ENCODE measurements at regions not wholly inside any gene's neighbourhood (a gene's known extent, or its start where the extent isn't known, plus 50 kb on each side); places are given as distances from the start of the nearest gene placed in this dataset.
"Not testable (repeated sequence)": the region's sequence is repeated elsewhere in the genome, so short reads cannot be mapped to it uniquely, and the experiment has no call there.

- H3K36me3 ChIP-seq (ENCODE audit: control insufficient read depth, insufficient read depth, low read length), result no peaks in the 10 kb centered on the region
- WGBS (ENCODE audit: insufficient coverage, insufficient read length), result no CpG with 5 or more reads among the region's 1 CpG
- no peak for DNase-seq (ENCODE audit: low read depth, low spot score)
- no peak overlapping the region for H3K27ac ChIP-seq (ENCODE audit: low read length)
- H3K4me1 ChIP-seq (ENCODE audit: control insufficient read depth, insufficient read depth, low read length), result peaks cover 2% of the 10 kb centered on the region
- H3K9me3 ChIP-seq (ENCODE audit: control insufficient read depth, insufficient read depth, low read length), result no peaks in the 10 kb centered on the region
- no peaks in the 10 kb centered on the region; the same call in 1 of the 2 replicates for H3K27me3 ChIP-seq (ENCODE audit: control insufficient read depth, insufficient read depth, low read length)
- no peak overlapping the region for H3K4me3 ChIP-seq (ENCODE audit: low read length)
Measured at GRCh38 chr3:182138393-182138792, 426.7 kb downstream of the SOX2 start.

GRCh38 chr3:182139627-182140357, 428.1 kb downstream of the SOX2 start:
- Histone ChIP-seq H3K27me3 (ENCODE audit: control insufficient read depth, insufficient read depth, low read length) (no peaks in the 10 kb centered on the region; the same call in 1 of the 2 replicates), H3K9me3 (ENCODE audit: control insufficient read depth, insufficient read depth, low read length) (no peaks in the 10 kb centered on the region), H3K4me1 (ENCODE audit: control insufficient read depth, insufficient read depth, low read length) (peaks cover 2% of the 10 kb centered on the region), H3K36me3 (ENCODE audit: control insufficient read depth, insufficient read depth, low read length) (no peaks in the 10 kb centered on the region), H3K4me3 (ENCODE audit: low read length) (no peak overlapping the region), H3K27ac (ENCODE audit: low read length) (no peak overlapping the region)
- peak; percentile 63 for DNase-seq (ENCODE audit: low read depth, low spot score)
- no CpG with 5 or more reads among the region's 7 CpGs for WGBS (ENCODE audit: insufficient coverage, insufficient read length)

GRCh38 chr3:182142928-182143327, 431.2 kb downstream of the SOX2 start:
- Histone ChIP-seq H3K27ac (ENCODE audit: low read length) (no peak overlapping the region), H3K4me3 (ENCODE audit: low read length) (no peak overlapping the region)
- DNase-seq (ENCODE audit: low read depth, low spot score), result peak; percentile 37

DNA sequence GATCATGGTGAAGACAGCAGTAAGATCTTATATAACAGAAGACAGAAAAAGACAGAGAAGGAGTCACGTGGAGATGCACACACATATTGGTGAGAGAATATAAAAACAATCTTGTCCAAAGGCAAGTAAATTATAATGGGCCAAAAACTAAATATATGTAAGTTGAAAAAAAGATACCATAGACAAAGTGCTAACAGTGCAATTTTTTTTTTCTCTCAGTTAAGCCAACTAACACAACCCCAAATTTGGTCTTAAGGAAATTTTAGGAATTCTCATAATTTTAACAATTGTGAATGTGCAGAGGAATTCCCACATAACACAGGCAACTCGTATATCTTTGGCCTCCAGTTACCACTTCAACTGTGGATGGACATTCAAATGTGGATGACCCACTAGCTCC, 432.2 kb downstream of the SOX2 start:
- no peak for DNase-seq (ENCODE audit: low read depth, low spot score)
- no CpG with 5 or more reads among the region's 2 CpGs for WGBS (ENCODE audit: insufficient coverage, insufficient read length)
- no peaks in the 10 kb centered on the region; the same call in 1 of the 2 replicates for H3K27me3 ChIP-seq (ENCODE audit: control insufficient read depth, insufficient read depth, low read length)
- no peaks in the 10 kb centered on the region for H3K36me3 ChIP-seq (ENCODE audit: control insufficient read depth, insufficient read depth, low read length)
- no peak overlapping the region for H3K4me3 ChIP-seq (ENCODE audit: low read length)
- H3K27ac ChIP-seq (ENCODE audit: low read length), result no peak overlapping the region
- peaks cover 2% of the 10 kb centered on the region for H3K4me1 ChIP-seq (ENCODE audit: control insufficient read depth, insufficient read depth, low read length)
- no peaks in the 10 kb centered on the region for H3K9me3 ChIP-seq (ENCODE audit: control insufficient read depth, insufficient read depth, low read length)

More at GRCh38 chr3:182142928-182143327, 431.2 kb downstream of the SOX2 start:
- no peaks in the 10 kb centered on the region for H3K36me3 ChIP-seq (ENCODE audit: control insufficient read depth, insufficient read depth, low read length)
- WGBS (ENCODE audit: insufficient coverage, insufficient read length), result no CpG with 5 or more reads among the region's 2 CpGs
- H3K4me1 ChIP-seq (ENCODE audit: control insufficient read depth, insufficient read depth, low read length), result peaks cover 2% of the 10 kb centered on the region
- H3K9me3 ChIP-seq (ENCODE audit: control insufficient read depth, insufficient read depth, low read length), result no peaks in the 10 kb centered on the region
- H3K27me3 ChIP-seq (ENCODE audit: control insufficient read depth, insufficient read depth, low read length), result no peaks in the 10 kb centered on the region; the same call in 1 of the 2 replicates

DNA sequence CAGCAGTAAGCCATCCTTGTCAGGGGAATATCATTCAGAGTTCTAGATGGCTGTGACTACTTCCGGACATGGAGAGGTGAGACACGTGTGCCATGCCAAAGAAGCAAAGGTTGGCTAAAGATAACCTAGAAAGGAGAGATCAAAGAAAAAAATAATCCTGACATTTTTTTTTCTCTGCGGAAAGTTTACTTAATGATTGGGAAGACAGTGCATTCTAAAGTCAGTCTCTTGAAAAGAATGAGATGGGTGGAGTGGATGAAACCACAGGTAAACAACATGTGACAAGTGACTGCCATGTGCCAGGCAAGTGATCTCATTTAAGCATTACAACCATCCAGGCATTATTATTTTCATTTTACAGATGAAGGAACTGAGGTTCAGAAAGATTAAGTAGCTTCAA, 436.6 kb downstream of the SOX2 start:
- no peak for DNase-seq (ENCODE audit: low read depth, low spot score)
- WGBS (ENCODE audit: insufficient coverage, insufficient read length), result no CpG with 5 or more reads among the region's 3 CpGs
- Histone ChIP-seq H3K4me3 (ENCODE audit: low read length) (no peak overlapping the region), H3K9me3 (ENCODE audit: control insufficient read depth, insufficient read depth, low read length) (no peaks in the 10 kb centered on the region), H3K27me3 (ENCODE audit: control insufficient read depth, insufficient read depth, low read length) (no peaks in the 10 kb centered on the region), H3K4me1 (ENCODE audit: control insufficient read depth, insufficient read depth, low read length) (no peaks in the 10 kb centered on the region; the same call in 1 of the 2 replicates), H3K36me3 (ENCODE audit: control insufficient read depth, insufficient read depth, low read length) (no peaks in the 10 kb centered on the region), H3K27ac (ENCODE audit: low read length) (no peak overlapping the region)

DNA sequence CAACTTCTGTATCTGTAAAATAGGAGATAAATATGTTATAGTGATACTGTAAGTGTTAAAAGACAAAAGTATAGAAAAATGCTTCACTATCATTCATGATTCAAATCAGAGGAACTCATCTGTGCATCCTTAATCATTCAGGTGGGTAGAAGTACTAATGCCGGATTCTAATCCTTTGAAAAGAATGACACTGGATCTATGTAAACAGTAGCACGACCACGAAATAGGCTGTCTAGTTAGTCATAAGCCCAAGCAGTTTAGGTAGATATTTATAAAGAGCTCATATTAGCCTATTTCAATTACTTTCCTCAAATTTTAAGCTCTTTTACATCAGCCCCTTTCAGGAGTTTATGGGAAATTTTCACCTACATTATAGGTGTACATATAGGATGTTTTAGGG, 437.9 kb downstream of the SOX2 start:
- Histone ChIP-seq H3K36me3 (ENCODE audit: control insufficient read depth, insufficient read depth, low read length) (no peaks in the 10 kb centered on the region), H3K27me3 (ENCODE audit: control insufficient read depth, insufficient read depth, low read length) (no peaks in the 10 kb centered on the region), H3K27ac (ENCODE audit: low read length) (no peak overlapping the region), H3K9me3 (ENCODE audit: control insufficient read depth, insufficient read depth, low read length) (no peaks in the 10 kb centered on the region), H3K4me3 (ENCODE audit: low read length) (no peak overlapping the region), H3K4me1 (ENCODE audit: control insufficient read depth, insufficient read depth, low read length) (no peaks in the 10 kb centered on the region; the same call in 1 of the 2 replicates)
- no CpG with 5 or more reads among the region's 3 CpGs for WGBS (ENCODE audit: insufficient coverage, insufficient read length)
- DNase-seq (ENCODE audit: low read depth, low spot score), result no peak

DNA sequence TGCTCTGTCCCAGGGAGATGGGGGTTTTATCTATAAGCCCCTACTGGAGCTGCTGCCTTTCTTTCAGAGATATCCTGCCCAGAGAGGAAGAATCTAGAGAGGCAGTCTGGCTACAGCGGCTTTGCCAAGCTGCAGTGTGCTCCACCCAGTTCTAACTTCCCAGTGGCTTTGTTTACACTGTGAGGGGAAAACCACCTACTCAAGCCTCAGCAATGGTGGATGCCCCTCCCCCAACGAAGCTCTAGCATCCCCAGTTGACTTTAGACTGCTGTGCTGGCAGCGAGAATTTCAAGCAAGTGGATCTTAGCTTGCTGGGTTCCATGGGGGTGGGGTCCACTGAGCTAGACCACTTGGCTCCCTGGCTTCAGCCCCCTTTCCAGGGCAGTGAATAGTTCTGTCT, 444.6 kb downstream of the SOX2 start:
- H3K27me3 ChIP-seq (ENCODE audit: control insufficient read depth, insufficient read depth, low read length); H3K4me1 ChIP-seq (ENCODE audit: control insufficient read depth, insufficient read depth, low read length); H3K27ac ChIP-seq (ENCODE audit: low read length); H3K9me3 ChIP-seq (ENCODE audit: control insufficient read depth, insufficient read depth, low read length); H3K36me3 ChIP-seq (ENCODE audit: control insufficient read depth, insufficient read depth, low read length); H3K4me3 ChIP-seq (ENCODE audit: low read length); DNase-seq (ENCODE audit: low read depth, low spot score): not testable (repeated sequence)
- no CpG with 5 or more reads among the region's 3 CpGs for WGBS (ENCODE audit: insufficient coverage, insufficient read length)

DNA sequence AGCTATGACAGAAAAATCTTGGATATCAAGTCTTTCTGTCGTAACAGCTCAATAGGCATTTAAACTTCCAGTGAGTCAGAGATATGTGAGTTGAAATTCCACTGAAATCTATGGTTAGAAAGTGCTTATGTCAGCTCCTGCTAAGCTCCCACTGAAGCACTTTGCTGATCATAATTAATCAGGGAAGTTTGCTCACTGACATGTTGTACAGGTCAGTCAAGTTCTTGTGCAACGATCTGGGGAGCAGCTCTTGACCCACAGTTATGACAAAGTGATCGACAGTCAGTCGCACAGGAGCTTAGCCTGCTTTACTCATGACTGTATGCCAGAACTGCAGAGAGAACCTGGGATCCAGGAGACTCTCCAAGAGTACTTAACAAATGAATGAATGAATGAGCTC, 453.5 kb downstream of the SOX2 start:
- WGBS (ENCODE audit: insufficient coverage, insufficient read length), result no CpG with 5 or more reads among the region's 4 CpGs
- no peaks in the 10 kb centered on the region for H3K36me3 ChIP-seq (ENCODE audit: control insufficient read depth, insufficient read depth, low read length)
- no peak for DNase-seq (ENCODE audit: low read depth, low spot score)
- H3K4me3 ChIP-seq (ENCODE audit: low read length), result no peak overlapping the region
- no peaks in the 10 kb centered on the region for H3K9me3 ChIP-seq (ENCODE audit: control insufficient read depth, insufficient read depth, low read length)
- H3K27me3 ChIP-seq (ENCODE audit: control insufficient read depth, insufficient read depth, low read length), result no peaks in the 10 kb centered on the region
- H3K4me1 ChIP-seq (ENCODE audit: control insufficient read depth, insufficient read depth, low read length), result no peaks in the 10 kb centered on the region
- no peak overlapping the region for H3K27ac ChIP-seq (ENCODE audit: low read length)

- H3K4me3 ChIP-seq (ENCODE audit: low read length), result no peak overlapping the region
- H3K9me3 ChIP-seq (ENCODE audit: control insufficient read depth, insufficient read depth, low read length), result no peaks in the 10 kb centered on the region
- H3K27ac ChIP-seq (ENCODE audit: low read length), result no peak overlapping the region
- no peak for DNase-seq (ENCODE audit: low read depth, low spot score)
- whole genome bisulfite sequencing (ENCODE audit: insufficient coverage, insufficient read length), result no CpG with 5 or more reads among the region's 4 CpGs
- H3K36me3 ChIP-seq (ENCODE audit: control insufficient read depth, insufficient read depth, low read length), result no peaks in the 10 kb centered on the region
- no peaks in the 10 kb centered on the region for H3K4me1 ChIP-seq (ENCODE audit: control insufficient read depth, insufficient read depth, low read length)
- no peaks in the 10 kb centered on the region for H3K27me3 ChIP-seq (ENCODE audit: control insufficient read depth, insufficient read depth, low read length)
Measured at GRCh38 chr3:182172534-182172933, 460.8 kb downstream of the SOX2 start.

- Histone ChIP-seq H3K9me3 (ENCODE audit: control insufficient read depth, insufficient read depth, low read length) (no peaks in the 10 kb centered on the region), H3K4me1 (ENCODE audit: control insufficient read depth, insufficient read depth, low read length) (no peaks in the 10 kb centered on the region), H3K27me3 (ENCODE audit: control insufficient read depth, insufficient read depth, low read length) (no peaks in the 10 kb centered on the region), H3K4me3 (ENCODE audit: low read length) (no peak overlapping the region), H3K27ac (ENCODE audit: low read length) (no peak overlapping the region), H3K36me3 (ENCODE audit: control insufficient read depth, insufficient read depth, low read length) (no peaks in the 10 kb centered on the region)
- DNase-seq (ENCODE audit: low read depth, low spot score), result no peak
- WGBS (ENCODE audit: insufficient coverage, insufficient read length), result no CpG with 5 or more reads among the region's 5 CpGs
Measured at GRCh38 chr3:182178488-182179200, 466.9 kb downstream of the SOX2 start.

All from iPS DF 6.9 (cell line).